GM21515 (cell line): ENCODE measurements at regions not wholly inside any gene's neighbourhood (a gene's known extent, or its start where the extent isn't known, plus 50 kb on each side); places are given as distances from the start of the nearest gene placed in this dataset.
A peak's percentile ranks its signal among the peaks of the same experiment; 100 is the strongest.

Experiments used
- ATAC-seq: cut with Tn5 transposase; IDR thresholded peaks from one replicate; pipeline ENCODE4 v1.9.1; 2021; ENCODE audit not compliant: unreplicated experiment

DNA sequence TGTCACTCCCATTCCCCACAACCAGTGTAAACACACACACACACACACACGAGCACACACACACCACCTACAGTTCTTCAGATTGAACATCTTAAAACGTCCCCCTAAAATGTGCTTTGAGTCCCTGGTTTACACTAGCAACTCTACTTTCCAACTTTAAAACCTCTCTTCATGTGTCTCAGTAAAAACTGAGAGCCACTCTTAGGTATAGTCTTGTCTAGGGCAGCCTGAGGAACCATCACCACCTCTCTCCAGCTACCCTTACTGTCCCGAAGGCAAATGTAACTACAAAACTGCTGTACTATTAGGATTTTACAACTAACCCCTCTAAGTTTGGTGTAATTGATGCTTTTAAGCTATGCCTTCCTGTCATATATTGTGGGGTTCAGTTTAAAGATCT is 1501.6 kb upstream of the MIR17HG start:
- no peak for ATAC-seq

GRCh38 chr13:89846926-89847585 is 1500.4 kb upstream of the MIR17HG start:
- ATAC-seq: no peak

GRCh38 chr13:89852570-89852969 is 1494.9 kb upstream of the MIR17HG start:
- ATAC-seq: no peak

DNA sequence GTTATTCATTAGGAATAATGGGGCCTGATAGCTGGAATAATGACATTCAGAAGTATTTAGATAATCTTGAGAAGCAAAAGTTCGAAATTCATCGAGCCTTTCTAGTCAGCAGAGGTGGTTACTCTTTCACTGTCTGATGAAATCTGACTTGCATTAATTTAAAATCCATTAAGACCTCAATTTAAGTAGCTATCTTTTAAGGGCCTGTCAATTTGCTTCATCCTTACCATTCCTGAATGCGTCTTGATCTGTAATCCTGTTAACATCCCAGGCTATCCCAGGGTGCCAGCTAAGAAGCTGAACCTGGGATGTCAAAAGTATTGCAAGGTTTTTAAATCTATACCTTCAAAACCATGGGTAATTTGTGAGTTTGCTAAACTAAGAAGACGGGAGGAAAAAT is 1491.0 kb upstream of the MIR17HG start:
- ATAC-seq: no peak

DNA sequence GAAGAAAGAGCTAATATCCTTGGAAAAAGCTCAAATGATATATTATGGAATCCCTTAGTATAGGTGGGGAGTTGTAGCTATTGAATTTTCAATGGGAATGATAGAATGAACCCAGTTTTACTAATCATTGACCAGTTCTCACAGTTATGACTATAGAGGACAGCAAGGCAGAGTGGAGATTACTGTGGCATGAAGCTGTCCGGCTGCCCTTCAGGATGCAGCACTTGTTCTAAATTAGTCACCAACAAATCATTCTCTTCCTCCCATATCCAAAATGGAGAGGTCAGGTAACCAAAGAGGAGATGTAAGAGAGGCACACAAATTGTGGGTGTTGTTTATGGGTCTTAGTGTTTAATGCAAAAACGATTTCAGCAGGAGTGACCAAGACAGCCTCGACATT is 1490.0 kb upstream of the MIR17HG start:
- ATAC-seq: no peak

GRCh38 chr13:89862011-89862690 is 1485.3 kb upstream of the MIR17HG start:
- ATAC-seq: no peak

- ATAC-seq: no peak
Measured at GRCh38 chr13:89862691-89863036, 1484.8 kb upstream of the MIR17HG start.

GRCh38 chr13:89865164-89866064 is 1482.1 kb upstream of the MIR17HG start:
- no peak for ATAC-seq

GRCh38 chr13:89869312-89869711 is 1478.2 kb upstream of the MIR17HG start:
- no peak for ATAC-seq

DNA sequence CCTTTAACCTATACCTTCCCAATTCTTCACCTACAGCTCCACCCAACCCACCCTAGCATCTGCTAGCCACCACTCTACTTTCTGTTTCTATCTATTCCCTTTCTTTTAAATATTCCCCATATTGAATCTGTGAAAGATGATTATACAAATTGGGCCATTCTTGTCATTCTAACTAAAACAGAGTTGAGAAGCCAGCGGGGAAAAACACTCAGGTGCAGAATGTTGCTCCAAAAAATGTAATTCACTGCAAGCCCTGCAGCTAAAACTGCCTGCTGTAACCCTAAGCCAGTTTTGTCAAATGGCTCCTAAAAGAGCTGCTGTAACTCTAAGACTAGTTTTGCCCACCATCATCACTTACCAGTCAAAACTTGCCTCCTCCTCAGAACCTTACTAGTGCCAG is 1468.6 kb upstream of the MIR17HG start:
- ATAC-seq: no peak

DNA sequence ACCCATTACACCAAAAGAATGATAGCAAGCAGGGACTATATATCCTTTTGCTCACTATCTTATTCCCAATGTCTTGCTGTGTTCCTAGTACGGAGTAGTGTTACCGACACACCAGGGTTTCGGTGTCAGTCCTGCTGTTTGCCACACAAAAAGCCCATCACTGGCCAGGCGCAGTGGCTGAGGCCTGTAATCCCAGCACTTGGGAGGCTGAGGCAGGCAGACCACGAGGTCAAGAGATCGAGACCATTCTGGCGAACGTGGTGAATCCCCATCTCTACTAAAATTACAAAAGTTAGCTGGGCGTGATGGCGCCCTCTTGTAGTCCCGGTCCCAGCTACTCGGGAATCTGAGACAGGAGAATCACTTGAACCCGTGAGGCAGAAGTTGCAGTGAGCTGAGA is 1467.3 kb upstream of the MIR17HG start:
- ATAC-seq: no peak

- no peak for ATAC-seq
Measured at GRCh38 chr13:89883893-89884448, 1463.5 kb upstream of the MIR17HG start.

DNA sequence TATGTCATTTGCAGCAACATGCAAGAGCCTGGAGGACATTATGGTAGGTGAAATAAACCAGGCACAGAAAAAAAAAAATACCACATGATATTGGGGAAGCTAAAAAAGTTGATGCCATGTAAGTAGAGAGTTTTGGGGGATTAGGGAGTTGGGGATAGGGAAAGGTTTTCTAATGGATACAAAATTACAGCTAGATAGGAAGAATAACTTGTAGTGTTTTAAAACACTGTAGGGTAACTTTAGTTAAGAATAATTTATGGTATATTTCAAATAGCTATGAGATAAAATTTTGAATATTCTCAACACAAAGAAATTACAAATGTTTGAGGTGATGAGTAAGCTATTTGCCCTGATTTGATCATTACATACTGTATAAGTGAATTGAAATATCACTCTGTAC is 1456.7 kb upstream of the MIR17HG start:
- no peak for ATAC-seq

DNA sequence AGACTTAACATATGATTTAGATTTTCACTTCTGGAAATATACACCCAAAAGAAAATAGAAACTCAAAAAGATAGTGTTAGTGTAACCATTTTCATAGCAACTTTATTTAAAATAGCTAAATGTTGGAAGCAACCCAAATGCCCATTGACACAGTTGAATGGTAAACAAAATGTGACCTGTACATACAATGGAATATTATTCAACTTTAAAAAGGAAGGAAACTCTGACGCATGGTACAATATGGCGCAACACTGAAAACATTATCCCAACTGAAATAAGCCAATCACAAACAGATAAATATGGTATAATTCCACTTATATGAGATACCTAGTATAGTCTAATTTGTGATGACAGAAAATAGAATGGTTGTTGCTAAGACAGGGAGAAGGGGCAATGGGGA is 1456.1 kb upstream of the MIR17HG start:
- no peak for ATAC-seq

GRCh38 chr13:89897681-89898080 is 1449.8 kb upstream of the MIR17HG start:
- ATAC-seq: peak; percentile 56

- ATAC-seq: no peak
Measured at GRCh38 chr13:89899302-89900103, 1448.0 kb upstream of the MIR17HG start.

GRCh38 chr13:89900104-89900765 is 1447.3 kb upstream of the MIR17HG start:
- ATAC-seq: no peak

DNA sequence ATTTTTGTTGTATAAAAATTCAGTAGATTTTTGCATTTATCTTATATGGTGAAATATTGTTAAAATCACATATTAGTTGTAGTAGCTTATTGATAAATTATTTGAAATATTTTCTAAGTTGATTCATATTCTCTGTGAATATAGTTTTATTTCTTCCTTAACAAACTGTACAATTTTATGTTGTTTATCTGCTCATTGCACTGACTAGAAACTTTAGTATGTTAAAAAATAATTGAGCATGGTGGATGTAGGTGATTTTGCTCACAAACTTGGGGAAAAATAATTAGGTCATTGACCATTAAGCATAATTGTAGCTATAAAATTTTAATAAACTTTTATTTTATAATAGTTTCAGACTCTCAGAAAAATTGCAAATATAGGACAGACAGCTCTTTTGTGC is 1445.3 kb upstream of the MIR17HG start:
- no peak for ATAC-seq

- ATAC-seq: no peak
Measured at GRCh38 chr13:89903115-89903514, 1444.4 kb upstream of the MIR17HG start.

- ATAC-seq: no peak
Measured at GRCh38 chr13:89910166-89910565, 1437.3 kb upstream of the MIR17HG start.
